Endothelial cell of umbilical vein (primary cell): ENCODE measurements at regions not wholly inside any gene's neighbourhood (a gene's known extent, or its start where the extent isn't known, plus 50 kb on each side); places are given as distances from the start of the nearest gene placed in this dataset.

Source experiments
- BruUV-seq: library from RNA; stranded (reverse); fragments of 400-500 nt; replicated peaks from 2 replicates; lab custom pipeline; 2021; lab: Mats Ljungman, UMichigan
- CTCF ChIA-PET: fragments of 300-600, 350-600 bp; sonication (Branson Sonifier 250); formaldehyde crosslinking; loops from one replicate; lab custom pipeline; 2021; ENCODE audit warnings: antibody characterized with exemption, inconsistent platforms; lab: Charles Lee
- POLR2A ChIA-PET: fragments of 300-600, 350-600 bp; sonication (Branson Sonifier 250); formaldehyde crosslinking; loops from one replicate; lab custom pipeline; 2021; ENCODE audit warnings: antibody characterized with exemption, inconsistent platforms; lab: Charles Lee
- DNase-seq: peaks from one replicate; pipeline ENCODE4 v3.0.0-alpha.2; 2011; ENCODE audit warnings: low read depth, low spot score
- FAIRE-seq: peaks from 2 replicates; lab custom pipeline; 2011; peaks lifted over from hg19 to GRCh38; lab: Jason Lieb, UNC
- H2AFZ ChIP-seq: 2 replicates; pipeline ENCODE4 v1.6.0; 2012; ENCODE audit warnings: low read depth, low read length, control low read depth, inconsistent platforms
- H3K27ac ChIP-seq: 2 replicates; pipeline ENCODE4 v1.5.1; 2011; ENCODE audit warnings: low read depth, mild to moderate bottlenecking, control low read depth, low read length, moderate library complexity; ENCODE audit not compliant: insufficient read depth
- H3K27me3 ChIP-seq, 2 experiments: 2 replicates each; pipeline versions ENCODE4 v1.6.0 to v1.6.1; 2011; ENCODE audit warnings: low read length in 2 of 2, mixed read lengths in 1 of 2; ENCODE audit not compliant: control insufficient read depth in 2 of 2, insufficient read depth in 2 of 2
- H3K36me3 ChIP-seq, 2 experiments: 2 replicates in 1 of 2; 3 replicates in 1 of 2; pipeline ENCODE4 v1.5.1; 2011; ENCODE audit warnings: low read length in 2 of 2, mild to moderate bottlenecking in 1 of 2, moderate library complexity in 1 of 2; ENCODE audit not compliant: control insufficient read depth in 2 of 2, insufficient read depth in 2 of 2; ENCODE audit errors: extremely low read depth in 1 of 2
- H3K4me1 ChIP-seq: 3 replicates; pipeline ENCODE4 v1.5.1; 2011; ENCODE audit warnings: mild to moderate bottlenecking, low read length; ENCODE audit not compliant: control insufficient read depth, insufficient read depth; ENCODE audit errors: extremely low read depth
- H3K4me2 ChIP-seq: 2 replicates; pipeline ENCODE4 v1.6.1; 2011; ENCODE audit warnings: low read length, control low read depth, mixed read lengths; ENCODE audit not compliant: insufficient read depth
- H3K4me3 ChIP-seq, 3 experiments: fragments of 200-600 bp in 1 of 3; sonication (generic), shearing (Covaris generic) in 1 of 3; replicated peaks in 1 of 3; 2 replicates each; pipeline ENCODE4 v1.5.1; 2011 to 2016; ENCODE audit warnings: control low read depth in 3 of 3, low read length in 3 of 3, mild to moderate bottlenecking in 2 of 3, inconsistent platforms in 1 of 3, low read depth in 1 of 3, moderate library complexity in 1 of 3; ENCODE audit not compliant: insufficient read depth in 1 of 3
- H3K79me2 ChIP-seq: 2 replicates; pipeline ENCODE4 v1.6.0; 2012; ENCODE audit warnings: low read length, inconsistent platforms; ENCODE audit not compliant: control insufficient read depth, insufficient read depth
- H3K9ac ChIP-seq: replicated peaks from 2 replicates; pipeline ENCODE3; 2011; ENCODE audit warnings: low read length, control low read depth; ENCODE audit not compliant: insufficient read depth; ENCODE audit errors: extremely low read depth
- H3K9me1 ChIP-seq: replicated peaks from 3 replicates; pipeline ENCODE4 v1.6.0; 2011; ENCODE audit warnings: mild to moderate bottlenecking, low read length; ENCODE audit not compliant: control insufficient read depth, insufficient read depth; ENCODE audit errors: extremely low read depth
- H3K9me3 ChIP-seq: replicated peaks from 2 replicates; pipeline ENCODE4 v1.5.1; 2012; ENCODE audit warnings: low read length, inconsistent platforms; ENCODE audit not compliant: control insufficient read depth, insufficient read depth
- H4K20me1 ChIP-seq: replicated peaks from 2 replicates; pipeline ENCODE3; 2011; ENCODE audit warnings: mild to moderate bottlenecking, low read length; ENCODE audit not compliant: control insufficient read depth, insufficient read depth; ENCODE audit errors: extremely low read depth
- CTCF ChIP-seq, 2 donors: IDR thresholded peaks; 1 replicate in 1 of 2; 2 replicates in 1 of 2; pipeline ENCODE4 v1.5.1; 2011; ENCODE audit warnings: low read length in 2 of 2, mild to moderate bottlenecking in 2 of 2, moderate library complexity in 2 of 2, control low read depth in 1 of 2, inconsistent platforms in 1 of 2, low read depth in 1 of 2; ENCODE audit not compliant: insufficient read depth in 1 of 2; ENCODE audit errors: extremely low read depth in 1 of 2
- FOS ChIP-seq: IDR thresholded peaks from 2 replicates; pipeline ENCODE4 v1.6.1; 2011; ENCODE audit warnings: mild to moderate bottlenecking, low read length, moderate library complexity, borderline replicate concordance; ENCODE audit not compliant: insufficient read depth
- GATA2 ChIP-seq: IDR thresholded peaks from 2 replicates; pipeline ENCODE4 v1.7.0; 2011; ENCODE audit warnings: low read depth, mild to moderate bottlenecking, moderate library complexity, mixed read lengths, low read length; ENCODE audit not compliant: insufficient read length, insufficient read depth
- JUN ChIP-seq: IDR thresholded peaks from 2 replicates; pipeline ENCODE4 v1.6.1; 2011; ENCODE audit warnings: borderline replicate concordance, low read depth; ENCODE audit not compliant: insufficient read length, insufficient read depth
- MAX ChIP-seq: IDR thresholded peaks from 2 replicates; pipeline ENCODE4 v1.6.1; 2011; ENCODE audit not compliant: insufficient read depth, insufficient read length
- MYC ChIP-seq: IDR thresholded peaks from one replicate; pipeline ENCODE4 v1.6.1; 2011; ENCODE audit warnings: mild to moderate bottlenecking, low read depth, low read length
- POLR2AphosphoS5 ChIP-seq: IDR thresholded peaks from 2 replicates; pipeline ENCODE4 v1.6.1; 2012; ENCODE audit warnings: low read depth, mild to moderate bottlenecking, control low read depth, low read length, moderate library complexity; ENCODE audit not compliant: insufficient read depth
- dilution Hi-C: fragments of 300-500 bp; cut with MboI; formaldehyde crosslinking; loops from one replicate; pipeline ENCODE4 v1.15.0; 2019; ENCODE audit warnings: low sequenced_read_pairs; ENCODE audit not compliant: extremely low pct_ligation_motif_present
- intact Hi-C: fragments of 100-400 bp; cut with micrococcal nuclease; formaldehyde crosslinking; loops from one replicate; pipeline ENCODE4 v1.10.0; 2022

GRCh38 chr11:109027851-109028250, 363.0 kb downstream of the DDX10 start:
- no peak overlapping the region for H3K9ac ChIP-seq
- H3K9me1 ChIP-seq, result no peaks in the 10 kb centered on the region
- H2AFZ ChIP-seq, result no peak overlapping the region
- no peaks in the 10 kb centered on the region for H3K79me2 ChIP-seq
- H3K36me3 ChIP-seq, result no peaks in the 10 kb centered on the region
- no peak for FAIRE-seq
- intact Hi-C loops, result no loop called here
- ChIA-PET POLR2A (no interaction called here), CTCF (interaction anchor here (0.7 to 1.0 kb wide), 2 partner anchors 11 to 911 kb away, joined by 3 read pairs; no protein-coding TSS in a partner anchor)
- no peak overlapping the region for H3K27ac ChIP-seq
- BruUV-seq, result no TSS peak
- H4K20me1 ChIP-seq, result no peaks in the 10 kb centered on the region
- H3K9me3 ChIP-seq, result no peaks in the 10 kb centered on the region
- no peak overlapping the region for H3K4me3 ChIP-seq
- no peaks in the 10 kb centered on the region for H3K27me3 ChIP-seq
- DNase-seq, result no peak
- no peak overlapping the region for H3K4me2 ChIP-seq
- dilution Hi-C loops, result no loop called here
- H3K4me1 ChIP-seq, result no peaks in the 10 kb centered on the region
- TF ChIP-seq POLR2AphosphoS5, result no peak
- no peak for TF ChIP-seq FOS
- no peak for TF ChIP-seq MAX

- peaks cover 18% of the 10 kb centered on the region for H3K4me1 ChIP-seq
- POLR2A ChIA-PET, result no interaction called here
- H3K36me3 ChIP-seq, result no peaks in the 10 kb centered on the region
- DNase-seq (no peak), FAIRE-seq (no peak)
- no peak overlapping the region for H3K9ac ChIP-seq
- H3K27ac ChIP-seq, result no peak overlapping the region
- no peaks in the 10 kb centered on the region for H4K20me1 ChIP-seq
- H3K9me3 ChIP-seq, result no peaks in the 10 kb centered on the region
- dilution Hi-C loops (no loop called here), intact Hi-C loops (no loop called here)
- H2AFZ ChIP-seq, result no peak overlapping the region
- no peaks in the 10 kb centered on the region for H3K79me2 ChIP-seq
- BruUV-seq, result no TSS peak
- no peaks in the 10 kb centered on the region for H3K27me3 ChIP-seq
- no peak for TF ChIP-seq JUN
- TF ChIP-seq CTCF (IDR thresholded peaks at IDR 0.05; ENCODE audit: extremely low read depth in 1 of 2, insufficient read depth in 1 of 2, low read depth in 1 of 2, low read length in 2 of 2), result no peak
- TF ChIP-seq GATA2, result no peak
- no peak for TF ChIP-seq POLR2AphosphoS5
- no peak for TF ChIP-seq MYC
- TF ChIP-seq FOS, result no peak
- no peak overlapping the region for H3K4me3 ChIP-seq
- CTCF ChIA-PET, result interaction anchor here (0.7 kb wide), 1 partner anchor 13 kb away, joined by 3 read pairs; no protein-coding TSS in a partner anchor
- H3K9me1 ChIP-seq, result no peaks in the 10 kb centered on the region
- no peak overlapping the region for H3K4me2 ChIP-seq
Measured at GRCh38 chr11:109029927-109030326, 365.1 kb downstream of the DDX10 start.
